Endothelial cell (in vitro differentiated cells): ENCODE measurements at regions not wholly inside any gene's neighbourhood (a gene's known extent, or its start where the extent isn't known, plus 50 kb on each side); places are given as distances from the start of the nearest gene placed in this dataset.

Experiments used
- DNase-seq: peaks from one replicate; pipeline ENCODE4 v3.0.0; 2021; ENCODE audit warnings: low spot score
- H3K27ac Mint-ChIP-seq: one replicate; pipeline ENCODE4 v1.8.0; 2021; ENCODE audit warnings: mixed read lengths, inconsistent platforms; ENCODE audit not compliant: unreplicated experiment
- H3K27me3 Mint-ChIP-seq: one replicate; pipeline ENCODE4 v1.8.0; 2021; ENCODE audit warnings: mild to moderate bottlenecking, moderate library complexity, mixed read lengths, inconsistent platforms; ENCODE audit not compliant: unreplicated experiment
- H3K36me3 Mint-ChIP-seq: one replicate; pipeline ENCODE4 v1.8.0; 2021; ENCODE audit warnings: mild to moderate bottlenecking, low read depth, mixed read lengths, inconsistent platforms; ENCODE audit not compliant: unreplicated experiment
- H3K4me1 Mint-ChIP-seq: one replicate; pipeline ENCODE4 v1.8.0; 2021; ENCODE audit warnings: mild to moderate bottlenecking, mixed read lengths, inconsistent platforms; ENCODE audit not compliant: unreplicated experiment
- H3K4me3 Mint-ChIP-seq: one replicate; pipeline ENCODE4 v1.8.0; 2021; ENCODE audit warnings: mild to moderate bottlenecking, mixed read lengths, inconsistent platforms; ENCODE audit not compliant: unreplicated experiment
- H3K9me3 Mint-ChIP-seq: one replicate; pipeline ENCODE4 v1.8.0; 2021; ENCODE audit warnings: mixed read lengths, inconsistent platforms; ENCODE audit not compliant: unreplicated experiment
- TF ChIP-seq, protein P1 (sequence below): fragments of 200-600 bp; sonication (generic); IDR thresholded peaks from one replicate; pipeline ENCODE4 v1.5.0; 2021; ENCODE audit warnings: antibody characterized with exemption; ENCODE audit not compliant: unreplicated experiment

DNA sequence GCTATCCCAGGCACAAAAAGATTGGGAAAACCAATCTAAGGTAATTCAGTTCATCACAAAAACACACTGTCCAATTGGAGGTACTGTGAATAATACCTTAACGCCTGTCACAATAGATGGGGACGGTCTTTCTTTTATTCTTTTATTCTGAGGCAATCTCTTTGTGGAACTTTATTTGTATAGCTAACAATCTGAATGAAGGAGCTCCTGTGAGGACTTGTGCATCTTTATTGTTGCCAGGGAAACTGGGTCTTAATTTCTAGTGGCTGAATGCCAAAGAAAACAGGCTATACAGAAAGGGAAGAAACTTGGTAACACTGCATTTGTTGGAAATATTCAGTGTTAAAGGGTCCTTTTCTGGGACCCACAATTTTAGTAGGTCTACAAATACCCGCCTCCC is 546.9 kb upstream of the C9orf72 start:
- Mint-ChIP-seq H3K36me3 (no peaks in the 10 kb centered on the region), H3K27ac (peak overlapping the region; percentile 92), H3K4me3 (no peak overlapping the region), H3K9me3 (no peaks in the 10 kb centered on the region), H3K27me3 (no peaks in the 10 kb centered on the region), H3K4me1 (peaks cover 24% of the 10 kb centered on the region)
- DNase-seq, result no peak
- TF ChIP-seq, protein P1, sequence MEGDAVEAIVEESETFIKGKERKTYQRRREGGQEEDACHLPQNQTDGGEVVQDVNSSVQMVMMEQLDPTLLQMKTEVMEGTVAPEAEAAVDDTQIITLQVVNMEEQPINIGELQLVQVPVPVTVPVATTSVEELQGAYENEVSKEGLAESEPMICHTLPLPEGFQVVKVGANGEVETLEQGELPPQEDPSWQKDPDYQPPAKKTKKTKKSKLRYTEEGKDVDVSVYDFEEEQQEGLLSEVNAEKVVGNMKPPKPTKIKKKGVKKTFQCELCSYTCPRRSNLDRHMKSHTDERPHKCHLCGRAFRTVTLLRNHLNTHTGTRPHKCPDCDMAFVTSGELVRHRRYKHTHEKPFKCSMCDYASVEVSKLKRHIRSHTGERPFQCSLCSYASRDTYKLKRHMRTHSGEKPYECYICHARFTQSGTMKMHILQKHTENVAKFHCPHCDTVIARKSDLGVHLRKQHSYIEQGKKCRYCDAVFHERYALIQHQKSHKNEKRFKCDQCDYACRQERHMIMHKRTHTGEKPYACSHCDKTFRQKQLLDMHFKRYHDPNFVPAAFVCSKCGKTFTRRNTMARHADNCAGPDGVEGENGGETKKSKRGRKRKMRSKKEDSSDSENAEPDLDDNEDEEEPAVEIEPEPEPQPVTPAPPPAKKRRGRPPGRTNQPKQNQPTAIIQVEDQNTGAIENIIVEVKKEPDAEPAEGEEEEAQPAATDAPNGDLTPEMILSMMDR, result no peak

DNA sequence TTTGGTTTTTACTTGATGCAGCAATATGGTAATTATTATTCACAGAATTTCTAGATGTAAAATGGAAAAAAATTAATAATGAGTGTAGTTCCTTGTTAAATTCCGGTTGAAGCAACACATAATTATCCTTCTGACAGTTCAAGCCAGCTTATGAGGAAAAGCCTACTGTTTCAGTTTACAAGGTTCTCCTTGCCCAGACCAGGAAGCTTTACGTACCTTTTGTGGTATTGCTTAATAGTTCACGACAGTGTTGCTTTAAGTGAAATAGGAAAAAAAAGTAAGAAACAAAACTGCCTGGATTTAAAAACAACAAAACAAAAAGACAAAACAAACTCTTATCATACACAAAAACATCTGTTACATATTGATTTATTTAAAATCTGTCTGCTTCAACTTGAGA is 547.3 kb upstream of the C9orf72 start:
- TF ChIP-seq, protein P1, result no peak
- DNase-seq, result no peak
- Mint-ChIP-seq H3K9me3 (no peaks in the 10 kb centered on the region), H3K36me3 (no peaks in the 10 kb centered on the region), H3K4me1 (peaks cover 24% of the 10 kb centered on the region), H3K27me3 (no peaks in the 10 kb centered on the region), H3K4me3 (no peak overlapping the region), H3K27ac (peak overlapping the region; percentile 92)

DNA sequence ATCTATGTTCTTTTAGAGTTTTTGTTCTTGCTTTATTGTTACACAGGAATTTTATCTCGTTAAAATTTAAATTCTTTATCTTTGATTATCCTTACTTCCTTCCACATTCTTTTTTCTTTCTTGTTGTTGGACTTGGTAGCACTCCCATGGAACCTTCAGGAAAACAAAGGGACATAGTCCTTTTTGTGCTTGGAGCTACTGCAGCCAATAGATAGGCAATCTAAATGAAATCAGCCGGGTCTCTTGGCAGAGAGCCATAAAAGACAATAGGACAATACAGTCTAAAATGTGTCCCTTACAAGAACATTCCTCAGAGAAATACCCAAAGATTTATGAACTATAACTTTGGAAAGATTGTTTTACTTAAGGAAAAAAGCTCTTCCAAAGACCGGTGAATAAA is 548.1 kb upstream of the C9orf72 start:
- DNase-seq, result no peak
- Mint-ChIP-seq H3K36me3 (no peaks in the 10 kb centered on the region), H3K4me3 (no peak overlapping the region), H3K9me3 (no peaks in the 10 kb centered on the region), H3K27me3 (no peaks in the 10 kb centered on the region), H3K4me1 (peaks cover 24% of the 10 kb centered on the region), H3K27ac (peak overlapping the region; percentile 85)
- TF ChIP-seq, protein P1, result no peak

DNA sequence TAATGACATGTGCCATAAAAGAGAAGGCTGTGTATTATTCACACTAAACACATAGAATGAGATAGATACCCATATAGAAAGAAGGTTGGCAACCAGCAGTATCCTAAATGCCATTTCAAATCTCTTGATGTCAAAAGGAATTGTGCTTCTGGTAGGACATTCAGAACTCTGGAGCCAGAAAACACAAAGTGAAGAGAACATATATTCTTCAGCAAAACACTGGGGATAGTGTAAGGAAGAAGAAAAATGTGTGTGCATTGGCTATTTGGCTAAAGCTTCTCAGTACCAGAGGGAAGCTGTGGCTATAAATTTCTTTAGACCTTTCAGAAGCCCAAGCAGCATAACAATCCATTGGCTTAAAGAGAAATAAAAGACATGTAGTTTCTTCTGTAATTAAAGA is 551.6 kb upstream of the C9orf72 start:
- H3K9me3 Mint-ChIP-seq, result no peaks in the 10 kb centered on the region
- H3K27ac Mint-ChIP-seq, result no peak overlapping the region
- H3K27me3 Mint-ChIP-seq, result no peaks in the 10 kb centered on the region
- no peaks in the 10 kb centered on the region for H3K36me3 Mint-ChIP-seq
- peaks cover 22% of the 10 kb centered on the region for H3K4me1 Mint-ChIP-seq
- TF ChIP-seq, protein P1, result no peak
- no peak overlapping the region for H3K4me3 Mint-ChIP-seq
- no peak for DNase-seq

DNA sequence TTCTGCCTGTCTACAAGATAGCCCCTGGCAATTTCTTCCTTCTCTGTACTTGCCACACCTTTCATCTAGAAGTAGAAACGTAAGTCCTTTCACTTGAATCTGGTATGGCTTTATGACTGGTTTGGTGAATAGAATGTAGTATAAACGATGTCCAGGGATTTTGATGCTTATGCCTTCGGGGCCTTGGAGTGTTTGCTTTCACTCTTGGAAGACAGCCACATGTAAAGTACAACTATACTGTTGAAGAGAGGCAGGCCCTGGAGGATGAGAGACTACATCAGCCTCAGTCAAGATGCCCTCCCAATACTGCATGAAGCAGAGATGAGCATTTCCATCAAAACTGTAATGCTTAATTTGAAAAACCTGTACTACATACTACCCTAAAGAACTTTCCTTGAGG is 553.8 kb upstream of the C9orf72 start:
- H3K27me3 Mint-ChIP-seq, result no peaks in the 10 kb centered on the region
- no peak overlapping the region for H3K4me3 Mint-ChIP-seq
- H3K36me3 Mint-ChIP-seq, result no peaks in the 10 kb centered on the region
- H3K9me3 Mint-ChIP-seq, result no peaks in the 10 kb centered on the region
- no peak for DNase-seq
- H3K27ac Mint-ChIP-seq, result no peak overlapping the region
- H3K4me1 Mint-ChIP-seq, result peaks cover 4% of the 10 kb centered on the region
- TF ChIP-seq, protein P1, result no peak
